Naive thymus-derived CD4-positive, alpha-beta T cell (primary cell): ENCODE measurements at regions not wholly inside any gene's neighbourhood (a gene's known extent, or its start where the extent isn't known, plus 50 kb on each side); places are given as distances from the start of the nearest gene placed in this dataset.
"Not testable (repeated sequence)": the region's sequence is repeated elsewhere in the genome, so short reads cannot be mapped to it uniquely, and the experiment has no call there.

Experiments
- ATAC-seq: fragments of 150-1000 bp; cut with Tn5 transposase; 2 replicates; pipeline ENCODE4 v1.10.0; 2021; ENCODE audit warnings: mild to moderate bottlenecking, moderate library complexity
- CTCF ChIA-PET: fragments of 350-600 bp; sonication (Branson Sonifier 250); formaldehyde crosslinking; loops from one replicate; lab custom pipeline; 2021; ENCODE audit warnings: antibody characterized with exemption; lab: Charles Lee
- POLR2A ChIA-PET: fragments of 350-600 bp; sonication (Branson Sonifier 250); formaldehyde crosslinking; loops from one replicate; lab custom pipeline; 2021; ENCODE audit warnings: antibody characterized with exemption, inconsistent platforms; lab: Charles Lee
- DNase-seq, 9 donors: peaks; one replicate each; pipeline versions ENCODE4 v3.0.0 to v3.0.0-alpha.2; 2020 to 2022; ENCODE audit warnings: mixed read lengths in 1 of 9
- H3K27ac ChIP-seq: one replicate; pipeline ENCODE4 v1.7.0; 2013; ENCODE audit warnings: mild to moderate bottlenecking, low read depth, low read length, moderate library complexity
- H3K27me3 ChIP-seq, 2 donors: one replicate each; pipeline ENCODE4 v1.7.0; 2013; ENCODE audit warnings: low read length in 2 of 2, mild to moderate bottlenecking in 2 of 2, moderate library complexity in 2 of 2; ENCODE audit not compliant: control insufficient read depth in 2 of 2, insufficient read depth in 2 of 2
- H3K36me3 ChIP-seq, 3 experiments: 1 replicate in 2 of 3; 2 replicates in 1 of 3; pipeline ENCODE4 v1.7.0; 2013; ENCODE audit warnings: low read length in 3 of 3, mild to moderate bottlenecking in 3 of 3, moderate library complexity in 1 of 3; ENCODE audit not compliant: insufficient read depth in 3 of 3, control insufficient read depth in 2 of 3
- H3K4me1 ChIP-seq, 2 donors: one replicate each; pipeline ENCODE4 v1.7.0; 2013; ENCODE audit warnings: low read length in 2 of 2, mild to moderate bottlenecking in 2 of 2, moderate library complexity in 1 of 2; ENCODE audit not compliant: control insufficient read depth in 2 of 2, insufficient read depth in 2 of 2
- H3K4me3 ChIP-seq: 2 replicates; pipeline ENCODE4 v1.7.0; 2013; ENCODE audit warnings: mild to moderate bottlenecking, low read length
- H3K9me3 ChIP-seq, 3 experiments: 1 replicate in 2 of 3; 2 replicates in 1 of 3; pipeline ENCODE4 v1.7.0; 2013; ENCODE audit warnings: low read length in 3 of 3; ENCODE audit not compliant: control insufficient read depth in 2 of 3
- H3K27ac Mint-ChIP-seq, 9 donors: one replicate each; pipeline ENCODE4 v1.8.0; 2020 to 2022; ENCODE audit warnings: mixed read lengths in 9 of 9, mild to moderate bottlenecking in 8 of 9, moderate library complexity in 5 of 9, inconsistent platforms in 2 of 9
- H3K27me3 Mint-ChIP-seq, 5 donors: one replicate each; pipeline ENCODE4 v1.8.0; 2021 to 2022; ENCODE audit warnings: mixed read lengths in 5 of 5, mild to moderate bottlenecking in 1 of 5
- H3K36me3 Mint-ChIP-seq, 5 donors: one replicate each; pipeline ENCODE4 v1.8.0; 2020 to 2022; ENCODE audit warnings: mixed read lengths in 5 of 5, mild to moderate bottlenecking in 3 of 5, inconsistent platforms in 1 of 5
- H3K4me1 Mint-ChIP-seq, 7 donors: one replicate each; pipeline ENCODE4 v1.8.0; 2020 to 2022; ENCODE audit warnings: mixed read lengths in 7 of 7, mild to moderate bottlenecking in 3 of 7, inconsistent platforms in 1 of 7
- H3K4me3 Mint-ChIP-seq, 10 donors: one replicate each; pipeline ENCODE4 v1.8.0; 2020 to 2022; ENCODE audit warnings: mild to moderate bottlenecking in 10 of 10, mixed read lengths in 10 of 10, moderate library complexity in 6 of 10, inconsistent platforms in 2 of 10
- H3K9me3 Mint-ChIP-seq, 11 donors: one replicate each; pipeline ENCODE4 v1.8.0; 2020 to 2022; ENCODE audit warnings: mixed read lengths in 11 of 11, mild to moderate bottlenecking in 4 of 11, inconsistent platforms in 1 of 11, moderate library complexity in 1 of 11
- intact Hi-C, 2 donors: fragments of 100-400 bp; cut with micrococcal nuclease; formaldehyde crosslinking; loops; one replicate each; pipeline ENCODE4 v1.15.1; 2023

DNA sequence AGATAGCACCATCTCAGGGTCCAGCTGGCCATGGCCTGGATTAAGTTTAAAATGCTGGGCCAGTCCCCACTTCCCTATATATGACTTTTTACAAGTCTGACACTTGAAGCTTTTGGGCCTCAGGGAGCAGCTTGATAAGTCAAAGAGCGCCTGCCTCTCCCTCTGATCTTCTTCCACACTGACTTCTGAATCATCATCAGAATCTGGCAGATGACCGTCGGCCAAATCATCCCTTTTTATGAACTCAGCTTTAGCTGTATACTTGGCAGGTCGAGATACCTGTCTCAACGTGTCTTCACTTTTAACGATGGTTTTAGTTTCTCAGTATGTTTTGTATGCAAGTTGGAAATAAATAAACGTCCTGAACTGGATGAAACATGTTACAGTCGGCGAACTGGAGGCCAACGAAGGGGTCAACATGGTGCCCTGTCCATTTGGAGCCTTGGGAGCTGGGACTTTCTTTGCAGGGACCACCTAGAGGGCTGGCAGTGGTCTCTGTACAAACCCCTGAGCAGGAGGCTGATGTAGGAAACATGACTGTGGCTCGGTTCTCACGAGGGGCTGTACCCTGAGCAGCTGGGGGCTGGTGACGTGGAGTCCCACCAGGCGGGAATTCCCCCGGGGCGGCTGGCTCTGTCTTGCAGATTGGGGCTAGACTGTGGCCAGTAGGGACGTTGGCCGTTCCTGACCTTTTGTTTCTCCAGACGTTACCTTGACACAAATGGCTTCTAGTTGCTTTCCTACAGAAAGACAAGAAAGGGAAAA is 153.8 kb upstream of the PRKX start:
- H3K36me3 ChIP-seq, H3K4me1 ChIP-seq, H3K4me3 Mint-ChIP-seq, H3K27me3 ChIP-seq, DNase-seq, H3K4me1 Mint-ChIP-seq, H3K9me3 Mint-ChIP-seq, CTCF ChIA-PET, intact Hi-C loops, ATAC-seq, POLR2A ChIA-PET, H3K9me3 ChIP-seq, H3K27me3 Mint-ChIP-seq, H3K27ac Mint-ChIP-seq, H3K27ac ChIP-seq, H3K4me3 ChIP-seq, H3K36me3 Mint-ChIP-seq: not testable (repeated sequence)

DNA sequence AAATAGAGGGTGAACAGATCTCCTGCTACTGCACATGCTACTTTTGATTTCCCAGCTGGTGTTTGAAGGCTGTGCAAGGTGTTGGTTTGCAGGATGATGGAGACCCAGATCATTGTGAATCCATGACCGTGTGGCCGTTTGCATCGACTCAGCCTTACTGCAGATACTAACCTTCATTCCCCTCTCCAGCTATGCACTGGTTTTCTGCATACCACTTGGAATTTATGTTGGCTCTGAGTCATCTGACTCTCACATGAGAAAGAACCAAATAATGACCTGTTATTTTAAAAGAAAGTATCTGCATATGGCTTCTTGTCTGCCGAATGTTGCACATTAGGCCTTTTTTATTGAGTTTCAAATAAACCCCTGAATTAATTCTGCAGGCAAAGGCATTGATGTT is 144.9 kb upstream of the PRKX start:
- H3K27ac Mint-ChIP-seq, DNase-seq, H3K27ac ChIP-seq, H3K9me3 Mint-ChIP-seq, CTCF ChIA-PET, POLR2A ChIA-PET, H3K27me3 Mint-ChIP-seq, H3K4me3 ChIP-seq, H3K27me3 ChIP-seq, intact Hi-C loops, H3K4me1 Mint-ChIP-seq, H3K4me1 ChIP-seq, H3K36me3 Mint-ChIP-seq, ATAC-seq, H3K4me3 Mint-ChIP-seq, H3K9me3 ChIP-seq, H3K36me3 ChIP-seq: not testable (repeated sequence)

DNA sequence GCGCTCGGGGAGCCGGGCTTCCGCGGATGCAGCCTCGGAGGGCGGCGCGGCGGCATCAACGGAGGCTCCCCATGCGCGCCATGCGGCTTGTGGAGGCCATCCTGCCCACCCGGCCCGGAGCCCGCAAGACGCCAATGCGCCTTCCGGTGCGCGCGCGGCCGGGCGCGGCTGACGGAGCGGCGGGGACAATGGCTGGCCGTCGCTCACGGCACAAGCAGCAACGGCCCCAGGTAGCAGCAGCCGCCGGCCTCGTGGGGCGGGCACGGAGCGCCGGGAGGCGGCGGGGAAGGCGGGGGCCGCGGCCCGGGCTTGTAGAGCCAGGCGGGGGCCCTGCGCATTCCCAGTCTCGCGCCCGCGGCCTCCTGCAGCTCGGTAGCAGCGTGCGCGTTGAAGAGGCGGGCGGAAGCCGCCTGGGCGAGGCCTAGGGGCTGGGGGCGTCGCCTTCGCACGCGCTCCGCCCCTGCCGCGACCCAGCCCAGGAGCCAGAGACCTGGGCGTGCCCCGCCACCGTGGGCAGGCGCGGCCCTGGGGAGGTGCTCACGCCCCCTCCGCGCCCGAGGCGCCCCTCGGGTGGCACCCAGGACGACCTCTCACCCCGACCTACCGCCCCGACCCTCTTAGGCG is 130.2 kb upstream of the PRKX start:
- H3K27me3 Mint-ChIP-seq, H3K27ac Mint-ChIP-seq, H3K4me1 Mint-ChIP-seq, H3K4me3 ChIP-seq, CTCF ChIA-PET, H3K36me3 ChIP-seq, H3K27me3 ChIP-seq, H3K36me3 Mint-ChIP-seq, H3K9me3 Mint-ChIP-seq, H3K4me1 ChIP-seq, H3K27ac ChIP-seq, H3K9me3 ChIP-seq, intact Hi-C loops, POLR2A ChIA-PET: not testable (repeated sequence)
- H3K4me3 Mint-ChIP-seq, result peak overlapping the region in 1 of 10 donors; percentile 76
- DNase-seq (peak in 2 of 9 donors; percentile 41 to 44), ATAC-seq (peak; percentile 96)

DNA sequence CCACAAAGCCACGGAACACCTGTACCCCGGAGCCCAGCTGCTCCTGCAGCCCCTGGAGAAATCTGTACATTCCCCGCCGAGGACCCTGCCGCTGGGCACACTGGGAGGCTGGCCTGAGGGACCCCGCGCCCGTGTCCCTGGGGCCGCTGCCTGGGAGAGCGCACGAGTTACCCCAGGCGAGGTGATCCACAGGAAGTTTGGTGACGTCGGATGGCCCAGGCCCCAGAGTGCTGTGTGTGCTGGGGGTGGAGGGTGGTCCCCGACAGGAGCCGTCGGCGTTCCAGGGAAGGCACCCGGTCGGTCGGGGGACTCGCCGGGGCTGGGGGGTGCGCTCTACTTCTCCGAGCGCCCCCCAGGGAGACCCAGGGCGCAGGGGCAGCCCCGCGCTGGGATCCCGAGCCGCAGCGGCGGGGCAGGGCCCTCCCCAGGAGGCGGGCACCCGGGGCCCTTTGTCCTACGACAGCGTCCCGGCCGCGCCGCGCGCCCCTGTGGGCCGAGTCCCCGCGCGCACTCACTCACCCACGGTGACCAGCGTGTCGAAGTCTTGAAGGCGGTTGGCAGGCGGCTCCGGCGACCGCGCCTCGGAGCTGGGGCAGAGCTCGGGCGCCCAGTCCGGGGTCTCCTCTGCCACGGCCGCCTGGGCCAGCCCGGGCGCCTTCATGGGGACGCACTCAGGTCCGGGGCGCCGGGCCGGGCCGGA is 129.5 kb upstream of the PRKX start:
- H3K27me3 ChIP-seq, H3K27ac ChIP-seq, H3K4me1 ChIP-seq, CTCF ChIA-PET, POLR2A ChIA-PET, H3K36me3 Mint-ChIP-seq, H3K9me3 ChIP-seq, H3K4me1 Mint-ChIP-seq, H3K36me3 ChIP-seq, H3K4me3 ChIP-seq, H3K27me3 Mint-ChIP-seq, intact Hi-C loops, H3K9me3 Mint-ChIP-seq, H3K27ac Mint-ChIP-seq: not testable (repeated sequence)
- DNase-seq (peak in 8 of 9 donors; percentile 7 to 36 (median 24)), ATAC-seq (peak; percentile 55)
- H3K4me3 Mint-ChIP-seq, result peak overlapping the region in 7 of 10 donors; percentile 27 to 82 (median 71)

DNA sequence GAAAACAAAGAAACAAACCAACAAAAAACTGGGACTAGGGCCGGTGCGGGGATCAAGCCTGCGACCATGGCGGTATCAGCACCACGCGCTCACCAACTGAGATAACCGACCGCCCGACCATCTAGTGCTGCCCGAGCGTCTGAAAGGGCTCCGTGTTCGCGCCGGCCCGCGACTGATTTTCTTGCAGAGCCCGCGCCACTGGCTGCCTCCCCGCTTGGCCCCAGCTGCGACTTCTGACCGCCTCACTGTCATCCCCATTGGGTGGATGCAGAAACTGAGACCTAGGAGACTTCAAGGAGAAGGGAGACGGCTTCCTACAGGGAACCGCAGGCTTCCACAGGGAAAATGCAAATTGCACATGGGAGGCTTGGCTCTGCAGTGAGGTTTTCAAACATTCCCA is 125.3 kb upstream of the PRKX start:
- H3K36me3 ChIP-seq, POLR2A ChIA-PET, H3K36me3 Mint-ChIP-seq, intact Hi-C loops, CTCF ChIA-PET, H3K4me1 ChIP-seq, H3K4me3 ChIP-seq, H3K4me1 Mint-ChIP-seq, H3K9me3 ChIP-seq, H3K27ac ChIP-seq, DNase-seq, H3K9me3 Mint-ChIP-seq, ATAC-seq, H3K4me3 Mint-ChIP-seq, H3K27me3 ChIP-seq, H3K27me3 Mint-ChIP-seq, H3K27ac Mint-ChIP-seq: not testable (repeated sequence)

DNA sequence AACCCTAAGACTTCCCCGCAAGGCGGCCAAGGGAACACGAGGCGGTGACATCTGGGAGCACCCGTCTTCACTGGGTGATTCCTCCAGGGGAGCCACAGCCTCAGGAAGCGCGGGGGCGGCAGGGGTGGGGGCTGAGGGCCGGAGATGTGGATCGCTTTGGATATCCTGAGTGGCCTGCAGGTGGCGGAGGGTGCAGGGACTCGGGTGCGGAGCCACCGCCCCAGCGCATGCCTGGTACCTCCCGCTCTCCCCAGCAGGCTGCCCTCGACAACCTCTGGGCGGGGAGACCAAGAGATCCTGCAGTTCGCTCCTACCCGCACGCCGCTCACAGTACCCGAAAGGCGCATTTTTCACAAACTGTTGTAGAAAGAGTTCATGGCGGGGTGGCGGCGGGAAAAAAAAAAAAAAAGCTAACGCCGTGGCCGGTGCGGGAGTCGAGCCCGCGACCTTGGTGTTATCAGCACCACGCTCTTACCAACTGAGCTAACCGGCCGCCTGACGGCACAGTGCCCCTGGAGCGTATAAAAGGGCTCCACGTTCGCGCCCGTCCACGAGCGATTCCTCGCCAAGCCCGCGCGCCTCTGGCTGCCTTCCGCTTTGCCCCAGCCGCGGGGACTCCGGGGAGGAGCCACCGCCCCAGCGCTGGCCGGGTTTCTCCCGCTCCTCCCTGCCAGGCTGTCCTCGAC is 124.7 kb upstream of the PRKX start:
- H3K9me3 Mint-ChIP-seq, CTCF ChIA-PET: not testable (repeated sequence)

More for the DNA sequence above, 124.7 kb upstream of the PRKX start:
- POLR2A ChIA-PET, H3K4me3 ChIP-seq, H3K36me3 Mint-ChIP-seq, H3K9me3 ChIP-seq, H3K4me1 ChIP-seq, H3K27me3 ChIP-seq, DNase-seq, H3K4me3 Mint-ChIP-seq, H3K4me1 Mint-ChIP-seq, H3K36me3 ChIP-seq, H3K27ac Mint-ChIP-seq, intact Hi-C loops, ATAC-seq, H3K27me3 Mint-ChIP-seq, H3K27ac ChIP-seq: not testable (repeated sequence)
